Forelimb muscle (tissue), 1 donor: ENCODE measurements at regions not wholly inside any gene's neighbourhood (a gene's known extent, or its start where the extent isn't known, plus 50 kb on each side); places are given as distances from the start of the nearest gene placed in this dataset.
A peak's percentile ranks its signal among the peaks of the same experiment; 100 is the strongest.
"Not testable (repeated sequence)": the region's sequence is repeated elsewhere in the genome, so short reads cannot be mapped to it uniquely, and the experiment has no call there.

Experiments
- DNase-seq: peaks from one replicate; pipeline ENCODE4 v3.0.0-alpha.2; 2013; ENCODE audit warnings: low read depth

- DNase-seq: no peak
Measured at GRCh38 chr6:112931832-112932231, 584.7 kb downstream of the RFPL4B start.

DNA sequence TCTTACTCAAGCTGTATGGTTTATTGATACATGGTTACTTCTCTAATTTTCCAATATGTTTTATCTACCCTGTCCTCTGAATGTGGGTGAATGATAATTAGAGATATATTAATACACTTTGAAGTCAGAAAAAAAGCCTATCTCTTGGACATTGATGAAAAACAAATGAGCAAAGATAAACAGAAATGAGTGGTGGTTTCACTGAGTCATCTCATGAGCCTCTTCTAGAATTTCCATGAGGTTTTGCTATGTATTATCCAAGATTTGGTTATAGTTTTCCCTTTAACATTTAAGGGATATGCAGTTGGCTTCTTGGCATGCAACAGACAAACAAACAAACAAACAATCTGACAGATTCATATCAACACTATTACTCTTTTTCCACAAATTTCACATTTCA lies 586.8 kb downstream of the RFPL4B start:
- DNase-seq: no peak

DNA sequence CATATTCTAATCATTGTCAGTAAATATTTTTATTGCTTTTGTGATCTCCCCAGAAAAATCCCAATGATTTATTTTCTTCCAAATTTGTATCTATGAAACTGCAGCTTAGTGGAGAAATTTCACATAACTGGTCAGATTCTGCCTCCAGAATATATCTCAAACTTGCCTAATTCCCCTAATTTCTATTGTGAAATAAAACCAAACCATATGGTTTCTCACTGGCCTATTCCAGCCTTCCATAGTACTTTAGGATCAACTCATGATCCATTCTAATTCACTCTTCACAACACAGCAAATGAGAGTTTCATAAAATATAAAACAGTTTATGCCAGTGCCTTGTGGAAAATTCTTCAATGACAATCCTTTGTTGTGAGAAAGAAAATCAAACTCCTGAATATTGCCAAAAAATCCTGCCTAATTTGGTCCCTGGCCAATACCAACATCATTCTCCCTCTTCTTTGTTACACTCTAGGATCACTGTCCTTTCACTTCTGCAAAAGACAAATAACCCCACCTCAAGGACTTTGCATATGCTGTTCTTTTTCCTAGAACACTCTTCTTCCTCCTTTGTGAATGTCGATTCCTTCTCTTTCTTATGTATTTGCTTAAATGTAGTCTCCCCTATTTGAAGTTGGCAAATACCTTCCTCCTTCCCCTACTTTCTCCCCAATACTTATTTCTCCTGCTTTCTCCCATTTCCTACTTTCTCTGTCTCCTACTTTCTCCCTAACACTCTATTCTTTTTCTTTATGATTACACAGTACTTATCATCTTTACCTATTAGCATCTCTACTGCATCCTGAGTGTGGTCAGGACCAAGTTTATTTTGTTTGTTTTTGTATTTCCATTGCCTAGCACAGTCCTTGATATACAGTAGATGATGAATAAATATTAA lies 587.5 kb downstream of the RFPL4B start:
- no peak for DNase-seq

- no peak for DNase-seq
Measured at GRCh38 chr6:112935402-112936078, 588.4 kb downstream of the RFPL4B start.

DNA sequence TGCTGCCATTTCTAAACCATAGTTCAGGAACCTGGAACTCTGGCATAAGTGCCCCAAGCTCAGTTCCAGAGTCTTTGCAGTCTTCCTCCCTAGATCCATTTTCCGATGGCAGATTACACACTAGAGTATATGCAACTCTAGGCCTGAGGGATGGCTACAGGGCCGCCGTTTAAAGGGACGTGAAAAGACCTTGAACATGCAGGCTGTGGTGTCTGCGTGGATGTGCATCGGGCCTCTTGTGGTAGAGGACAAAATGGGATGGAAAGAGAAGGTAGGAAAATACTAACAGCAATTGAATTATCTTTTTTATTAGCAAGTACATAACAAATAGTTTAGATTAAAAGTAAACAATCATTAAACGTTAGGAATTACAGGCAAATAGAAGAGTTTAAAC lies 588.9 kb downstream of the RFPL4B start:
- DNase-seq: no peak

GRCh38 chr6:112936504-112936903 lies 589.4 kb downstream of the RFPL4B start:
- no peak for DNase-seq

GRCh38 chr6:112937690-112938089 lies 590.6 kb downstream of the RFPL4B start:
- not testable (repeated sequence) for DNase-seq

GRCh38 chr6:112938650-112939049 lies 591.5 kb downstream of the RFPL4B start:
- no peak for DNase-seq

GRCh38 chr6:112939563-112939962 lies 592.4 kb downstream of the RFPL4B start:
- no peak for DNase-seq

DNA sequence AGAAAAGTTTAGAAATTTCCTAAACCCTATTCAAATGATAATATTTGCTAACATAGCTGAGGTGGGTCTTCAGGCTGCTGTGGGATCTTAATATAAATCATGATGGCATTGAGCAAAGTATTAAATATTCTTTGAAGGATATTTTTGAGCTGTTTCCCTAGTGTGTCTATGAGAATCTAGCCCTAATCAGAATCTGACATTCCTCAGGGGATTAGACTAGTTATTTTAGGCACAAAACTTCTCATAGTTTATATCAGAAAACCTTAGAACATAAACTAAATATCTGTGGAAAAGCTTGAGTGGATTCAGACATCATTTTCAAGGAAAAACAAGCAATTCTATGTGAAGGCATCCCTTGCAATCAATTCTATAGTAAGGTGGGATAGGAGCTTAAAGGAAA lies 594.5 kb downstream of the RFPL4B start:
- no peak for DNase-seq

DNA sequence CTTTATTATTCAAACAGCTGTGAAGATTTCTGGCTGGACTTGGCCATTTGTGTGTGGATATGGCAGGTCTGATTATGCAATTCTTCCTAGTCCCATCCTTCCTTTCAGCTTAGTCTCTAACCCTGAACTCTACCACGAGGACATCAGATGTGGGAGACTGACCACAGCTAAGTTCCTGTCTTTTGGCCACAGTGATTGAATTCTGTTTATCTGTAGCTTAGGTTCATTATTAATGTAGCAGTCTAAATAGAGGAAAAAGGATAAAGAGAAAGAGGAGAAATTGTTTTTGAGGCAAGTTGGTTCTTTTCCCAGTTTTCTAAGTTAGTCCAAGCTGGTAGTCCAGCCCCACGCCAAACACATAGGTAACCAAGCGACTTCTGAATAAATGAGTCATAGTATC lies 598.9 kb downstream of the RFPL4B start:
- no peak for DNase-seq

- DNase-seq: no peak
Measured at GRCh38 chr6:112947507-112947906, 600.4 kb downstream of the RFPL4B start.

- no peak for DNase-seq
Measured at GRCh38 chr6:112951829-112952228, 604.7 kb downstream of the RFPL4B start.

- DNase-seq: not testable (repeated sequence)
Measured at GRCh38 chr6:112955743-112956142, 608.6 kb downstream of the RFPL4B start.

GRCh38 chr6:112956696-112957535 lies 609.8 kb downstream of the RFPL4B start:
- DNase-seq: peak; percentile 74

GRCh38 chr6:112957536-112957916 lies 610.4 kb downstream of the RFPL4B start:
- DNase-seq: no peak

- DNase-seq: not testable (repeated sequence)
Measured at GRCh38 chr6:112960130-112960529, 613.0 kb downstream of the RFPL4B start.

GRCh38 chr6:112967974-112968373 lies 620.8 kb downstream of the RFPL4B start:
- DNase-seq: no peak

GRCh38 chr6:112971651-112972050 lies 624.5 kb downstream of the RFPL4B start:
- no peak for DNase-seq

DNA sequence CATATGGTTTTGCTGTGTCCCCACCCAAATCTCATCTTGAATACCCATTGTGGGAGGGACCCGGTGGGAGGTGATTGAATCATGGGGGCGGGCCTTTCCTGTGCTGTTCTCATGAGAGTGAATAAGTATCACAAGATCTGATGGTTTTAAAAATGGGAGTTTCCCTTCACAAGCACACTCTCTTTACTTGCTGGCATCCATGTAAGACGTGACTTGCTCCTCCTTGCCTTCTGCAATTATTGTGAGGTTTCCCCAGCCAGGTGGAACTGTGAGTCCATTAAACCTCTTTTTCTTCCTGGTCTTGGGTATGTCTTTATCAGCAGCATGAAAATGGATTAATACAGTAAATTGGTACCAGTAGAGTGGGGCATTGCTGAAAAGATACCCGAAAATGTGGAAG lies 627.8 kb downstream of the RFPL4B start:
- DNase-seq: not testable (repeated sequence)

GRCh38 chr6:112976579-112976978 lies 629.4 kb downstream of the RFPL4B start:
- DNase-seq: not testable (repeated sequence)

DNA sequence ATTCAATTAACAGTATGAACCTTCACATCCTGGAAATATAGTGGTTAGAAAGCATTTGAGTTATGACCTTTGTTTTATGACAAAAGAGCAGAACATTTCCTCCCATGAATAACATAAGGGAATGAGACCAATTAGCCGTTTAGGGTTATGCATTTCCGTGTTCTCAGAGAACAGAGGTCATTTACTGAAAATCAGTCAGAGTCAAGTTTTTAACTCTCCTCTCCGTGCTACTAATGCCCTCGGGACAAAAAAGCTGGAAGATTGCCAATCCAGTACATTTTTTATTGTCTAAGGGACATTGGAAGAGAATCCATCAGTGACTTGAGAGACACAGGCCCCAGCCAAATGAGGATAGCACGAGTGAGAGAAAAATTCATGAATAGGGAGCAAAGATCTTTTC lies 632.7 kb downstream of the RFPL4B start:
- peak; percentile 29 for DNase-seq
